ENCODE measurements at regions not wholly inside any gene's neighbourhood (a gene's known extent, or its start where the extent isn't known, plus 50 kb on each side); places are given as distances from the start of the nearest gene placed in this dataset.
A peak's percentile ranks its signal among the peaks of the same experiment; 100 is the strongest.

DNA sequence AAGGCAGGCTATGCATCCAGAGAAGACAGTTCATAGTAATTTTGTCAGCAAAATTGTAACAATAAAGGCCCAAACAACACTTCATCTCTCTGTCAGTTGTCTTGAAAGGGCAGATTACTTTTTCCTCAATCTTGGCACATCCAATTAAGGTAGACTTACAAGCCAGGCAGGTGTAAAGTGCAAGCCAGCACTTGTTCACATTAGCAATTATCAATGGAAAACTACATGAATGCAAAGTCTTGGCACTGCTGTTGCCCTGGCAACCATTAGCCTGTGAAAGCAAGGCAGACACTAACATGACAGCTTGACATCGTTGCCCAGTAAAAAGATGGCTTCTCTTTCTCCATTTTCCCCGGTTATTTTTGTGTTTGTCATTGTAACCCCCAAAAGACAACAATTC is 677.2 kb upstream of the TENM4 start:
- DNase-seq, result peak in 1 of 56 donors; percentile 1

DNA sequence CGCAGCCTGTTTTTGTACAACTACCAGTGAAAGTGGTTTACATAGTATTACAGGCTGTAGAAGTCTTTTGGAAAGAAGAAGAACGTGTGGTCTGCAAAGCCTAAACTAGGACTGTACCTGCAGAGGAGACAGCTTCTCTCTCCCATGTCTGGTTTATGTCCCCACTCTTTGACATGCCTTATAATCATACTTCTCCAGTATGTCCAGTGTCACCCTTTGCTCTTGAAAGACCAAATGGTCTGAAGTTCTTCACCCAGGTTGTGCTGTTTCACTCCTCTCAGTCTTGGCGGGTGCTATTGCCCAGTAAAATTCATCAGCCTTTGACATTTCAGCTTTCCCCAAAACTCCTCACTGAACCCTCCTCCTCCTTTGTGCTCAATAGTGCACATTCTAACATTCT is 676.0 kb upstream of the TENM4 start:
- DNase-seq, result no peak

DNA sequence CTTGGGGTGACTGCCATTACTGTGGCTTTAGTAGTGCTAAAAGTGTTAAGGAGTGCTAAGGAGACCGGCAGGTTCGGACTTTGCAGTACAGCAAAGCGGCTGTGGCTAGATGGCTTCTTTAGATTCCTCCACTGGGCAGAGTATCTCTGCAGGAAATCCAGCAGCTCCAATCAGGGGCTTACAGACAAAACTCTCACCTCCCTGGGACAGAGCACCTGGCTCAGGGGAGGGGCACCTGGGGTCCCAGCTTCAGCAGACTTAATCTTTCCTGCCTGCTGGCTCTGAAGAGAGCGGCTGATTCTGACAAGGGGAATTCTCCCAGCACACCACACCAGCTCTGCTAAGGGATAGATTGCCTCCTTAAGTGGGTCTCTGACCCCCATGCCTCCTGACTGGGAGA is 668.8 kb upstream of the TENM4 start:
- no peak for DNase-seq

- no peak for DNase-seq
These were observed 668.2 kb upstream of the TENM4 start for GRCh38 chr11:80109031-80109430.

GRCh38 chr11:80107415-80107814 is 666.6 kb upstream of the TENM4 start:
- DNase-seq, result no peak

DNA sequence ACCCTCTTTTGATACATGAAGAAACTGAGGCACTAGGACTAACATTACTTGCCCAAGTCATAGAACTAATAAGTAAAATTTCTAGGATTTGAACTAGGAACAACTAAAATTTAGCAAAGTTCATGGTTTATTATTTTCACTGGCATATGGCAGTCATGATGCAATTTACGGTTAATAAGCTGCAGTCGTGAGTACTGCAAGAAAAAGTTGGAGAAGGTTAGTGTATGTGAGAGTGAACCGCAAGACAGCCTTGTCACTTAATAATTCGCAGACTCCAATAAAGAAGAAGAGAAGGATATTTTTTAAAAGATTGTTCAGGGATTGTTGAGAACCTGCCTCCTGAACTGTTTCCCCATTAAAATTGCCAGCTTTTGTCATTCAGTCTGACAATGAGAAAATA is 663.4 kb upstream of the TENM4 start:
- DNase-seq, result no peak

DNA sequence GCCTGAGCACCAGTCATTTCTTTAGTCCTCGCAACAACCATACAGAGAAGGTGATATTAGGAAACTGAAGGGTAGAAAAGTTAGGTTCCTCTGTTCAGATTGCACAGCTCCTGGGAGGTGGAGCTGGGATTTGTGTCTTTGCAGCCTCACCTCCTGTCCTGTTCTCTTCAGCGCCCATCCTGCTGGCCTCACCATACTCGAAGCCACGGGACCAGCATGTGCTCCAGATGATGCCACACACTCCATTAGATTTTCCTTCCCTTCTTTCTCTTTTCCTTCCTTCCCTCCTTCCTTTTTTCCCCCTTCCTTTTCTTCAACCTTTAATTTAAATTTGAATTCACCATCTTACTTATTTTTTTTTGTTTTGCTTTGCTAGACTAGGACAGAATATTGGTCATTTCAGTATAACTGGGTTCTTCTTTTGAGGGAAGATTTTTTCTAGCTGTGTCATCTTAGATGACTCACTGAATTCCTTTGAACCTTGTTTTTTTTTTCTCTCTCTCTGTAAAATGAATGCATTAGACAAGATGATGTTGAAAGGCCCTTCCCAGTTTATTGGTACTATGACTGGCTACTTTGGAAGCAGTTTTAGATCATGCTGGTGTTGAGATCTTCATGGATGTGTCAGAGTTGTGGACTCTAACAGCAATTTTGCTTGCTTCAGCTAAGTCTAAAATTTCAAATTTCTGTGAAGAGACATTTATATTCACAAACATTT is 662.5 kb upstream of the TENM4 start:
- DNase-seq, result no peak

DNA sequence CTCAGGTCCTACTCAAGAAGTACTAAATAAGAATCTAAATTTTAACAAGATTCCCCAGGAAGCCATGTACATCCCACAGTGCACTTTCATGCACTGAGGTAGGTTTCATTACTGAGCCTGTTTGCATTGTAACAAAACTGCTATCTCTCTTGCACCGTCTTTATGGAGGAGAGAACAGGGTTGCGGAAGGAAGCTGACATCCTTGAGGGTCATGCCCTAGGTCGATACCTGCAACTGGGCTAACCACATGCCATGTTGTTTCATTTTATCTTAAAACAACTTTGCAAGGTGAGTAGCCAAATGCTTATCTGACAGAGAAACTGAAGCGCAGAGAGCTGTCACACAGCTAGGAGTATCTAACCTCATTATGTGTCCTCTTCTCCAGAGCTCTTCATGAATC is 656.3 kb upstream of the TENM4 start:
- DNase-seq, result no peak

- DNase-seq, result no peak
These were observed 655.9 kb upstream of the TENM4 start for GRCh38 chr11:80096736-80097135.

- DNase-seq, result no peak
These were observed 645.7 kb upstream of the TENM4 start for GRCh38 chr11:80086496-80087055.

- DNase-seq, result no peak
These were observed 644.7 kb upstream of the TENM4 start for GRCh38 chr11:80085563-80085962.

- DNase-seq, result no peak
These were observed 643.8 kb upstream of the TENM4 start for GRCh38 chr11:80084608-80085007.

DNA sequence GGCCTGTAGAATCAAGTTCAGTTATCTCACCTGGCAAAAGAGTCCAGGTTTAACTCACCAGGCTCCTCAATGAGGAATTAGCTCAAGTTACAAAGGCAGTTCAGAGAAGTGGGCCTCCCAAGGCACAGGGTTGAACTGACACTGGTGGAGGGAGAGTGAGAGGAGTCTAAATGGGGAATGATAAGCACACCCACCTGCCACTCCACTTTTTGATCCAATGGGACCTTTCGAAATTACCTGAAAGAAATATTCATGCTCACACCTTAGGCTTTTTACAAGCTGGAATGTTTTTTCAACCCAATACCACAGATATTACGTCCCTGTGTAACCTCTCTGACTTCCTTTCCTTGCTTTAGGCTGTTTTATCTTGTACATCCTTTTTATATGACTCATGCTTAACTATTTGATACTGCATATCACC is 642.7 kb upstream of the TENM4 start:
- DNase-seq, result no peak

- no peak for DNase-seq
These were observed 641.6 kb upstream of the TENM4 start for GRCh38 chr11:80082406-80082805.

GRCh38 chr11:80077113-80077512 is 636.3 kb upstream of the TENM4 start:
- no peak for DNase-seq

- no peak for DNase-seq
These were observed 634.0 kb upstream of the TENM4 start for GRCh38 chr11:80074837-80075236.

- DNase-seq, result no peak
These were observed 625.5 kb upstream of the TENM4 start for GRCh38 chr11:80066291-80066690.

DNA sequence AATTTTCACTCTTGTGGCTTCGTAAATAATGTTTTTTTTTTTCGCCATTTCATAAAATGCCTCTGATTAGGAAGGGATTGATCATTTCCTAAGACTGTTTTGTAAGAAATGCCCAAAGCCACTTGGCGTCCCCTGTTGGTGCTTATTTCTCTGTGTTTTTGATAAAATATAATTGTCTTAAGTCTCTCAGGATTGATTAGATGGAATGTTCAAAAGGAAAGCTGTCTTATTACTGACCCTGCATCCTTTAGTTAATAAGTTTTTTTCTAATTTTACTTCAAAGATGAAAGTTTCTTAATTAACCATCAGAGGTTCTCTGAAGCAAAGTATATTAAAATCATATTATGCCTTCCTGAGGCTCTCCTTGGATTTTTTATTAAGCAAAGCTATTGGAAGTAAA is 624.3 kb upstream of the TENM4 start:
- DNase-seq, result no peak

- no peak for DNase-seq
These were observed 620.2 kb upstream of the TENM4 start for GRCh38 chr11:80061056-80061455.

GRCh38 chr11:80054582-80055165 is 613.8 kb upstream of the TENM4 start:
- DNase-seq, result no peak

DNA sequence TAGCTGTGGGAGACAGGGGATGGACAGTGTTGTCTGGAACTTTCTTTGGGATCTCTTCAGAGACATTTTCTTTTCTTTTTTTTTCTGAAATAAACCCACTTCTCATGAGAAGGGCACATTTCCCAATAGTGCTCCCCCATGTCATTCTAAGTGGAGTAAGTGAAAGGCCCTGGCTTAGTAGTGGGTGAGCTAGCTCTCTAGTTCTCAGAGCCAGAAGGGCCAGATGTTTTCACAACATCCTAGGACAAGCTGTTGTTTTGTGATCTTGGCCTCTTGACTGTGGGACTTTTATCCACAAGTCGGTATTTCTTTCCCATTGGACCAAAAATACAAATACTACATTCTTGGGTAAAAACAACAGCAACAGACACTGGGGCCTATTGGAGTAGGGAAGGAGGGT is 607.7 kb upstream of the TENM4 start:
- DNase-seq, result no peak

- DNase-seq, result no peak
These were observed 600.5 kb upstream of the TENM4 start for GRCh38 chr11:80041136-80042000.
